ENCODE measurements at regions not wholly inside any gene's neighbourhood (a gene's known extent, or its start where the extent isn't known, plus 50 kb on each side); places are given as distances from the start of the nearest gene placed in this dataset.

GRCh38 chr7:16066805-16067459 lies 354.4 kb downstream of the CRPPA start:
- H4K20me1 ChIP-seq: no peaks in the 10 kb centered on the region
- H3K4me1 ChIP-seq: peaks cover 37 to 58% (median 42%) of the 10 kb centered on the region in 10 experiments
- no peaks in the 10 kb centered on the region for H3K27me3 ChIP-seq
- peak overlapping the region in 8 of 11 experiments; percentile 15 to 48 (median 40); a peak in 15 of 22 replicates for H3K27ac ChIP-seq
- H3K9me3 ChIP-seq (replicated peaks in 1 of 11): no peaks in the 10 kb centered on the region
- peak overlapping the region; percentile 39 to 82 (median 64) for H3K4me2 ChIP-seq
- TF ChIP-seq Cebpa-rat (IDR thresholded peaks at IDR 0.05): no peak
- no peaks in the 10 kb centered on the region for H3K36me3 ChIP-seq
- 0 out of 20 replicates have a peak overlapping the region, but pooled peaks of 1 of the 10 experiments have one; percentile 2 for H3K4me3 ChIP-seq
- H3K9ac ChIP-seq: peak overlapping the region in 3 of 11 experiments; percentile 6 to 60 (median 34); a peak in 3 of 22 replicates

DNA sequence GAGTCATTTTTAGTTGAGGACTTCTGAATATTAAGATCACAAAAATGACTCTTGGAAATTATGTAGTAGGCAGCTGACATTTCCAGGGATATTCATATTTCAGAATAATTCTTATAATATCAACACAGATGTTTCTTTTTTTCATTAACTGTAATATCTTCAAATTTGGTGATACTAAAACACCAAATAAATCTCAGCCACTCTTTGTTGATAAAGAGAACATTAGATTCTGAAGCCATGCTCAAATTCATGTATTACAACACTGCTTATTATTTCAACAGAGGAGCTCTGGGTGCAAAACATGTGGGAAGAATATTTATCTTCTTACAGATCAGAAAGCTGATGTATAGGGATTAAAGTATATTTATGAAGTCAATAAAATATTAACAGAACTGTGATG lies 355.4 kb downstream of the CRPPA start:
- Histone ChIP-seq H4K20me1 (no peaks in the 10 kb centered on the region), H3K4me1 (peaks cover 42 to 68% (median 48%) of the 10 kb centered on the region in 10 experiments), H3K9ac (no peak overlapping the region), H3K36me3 (no peaks in the 10 kb centered on the region), H3K27me3 (no peaks in the 10 kb centered on the region), H3K4me3 (no peak overlapping the region), H3K27ac (no peak overlapping the region), H3K4me2 (peak overlapping the region in 3 of 11 experiments; percentile 72 to 82 (median 75); a peak in 5 of 22 replicates), H3K9me3 (replicated peaks in 1 of 11) (no peaks in the 10 kb centered on the region)
- no peak for TF ChIP-seq Cebpa-rat (IDR thresholded peaks at IDR 0.05)

GRCh38 chr7:16063716-16064675 lies 357.3 kb downstream of the CRPPA start:
- no peaks in the 10 kb centered on the region for H3K27me3 ChIP-seq
- H3K4me2 ChIP-seq: peak overlapping the region; percentile 34 to 90 (median 69)
- no peaks in the 10 kb centered on the region for H3K9me3 ChIP-seq (replicated peaks in 1 of 11)
- H3K4me1 ChIP-seq: peaks cover 42 to 83% (median 48%) of the 10 kb centered on the region in 10 experiments
- H4K20me1 ChIP-seq: no peaks in the 10 kb centered on the region
- no peak overlapping the region; a peak in 1 of 22 replicates for H3K9ac ChIP-seq
- no peak for TF ChIP-seq Cebpa-rat (IDR thresholded peaks at IDR 0.05)
- H3K4me3 ChIP-seq: no peak overlapping the region
- H3K36me3 ChIP-seq: no peaks in the 10 kb centered on the region
- peak overlapping the region; percentile 33 to 66 (median 54); a peak in 16 of 22 replicates for H3K27ac ChIP-seq

GRCh38 chr7:16063221-16063620 lies 358.1 kb downstream of the CRPPA start:
- Histone ChIP-seq H3K36me3 (no peaks in the 10 kb centered on the region), H3K27me3 (no peaks in the 10 kb centered on the region), H3K9ac (no peak overlapping the region; a peak in 1 of 22 replicates), H3K27ac (peak overlapping the region; percentile 33 to 68 (median 54); a peak in 18 of 22 replicates), H3K4me3 (no peak overlapping the region), H4K20me1 (no peaks in the 10 kb centered on the region), H3K4me1 (peaks cover 42 to 84% (median 48%) of the 10 kb centered on the region in 10 experiments), H3K4me2 (peak overlapping the region; percentile 34 to 90 (median 69)), H3K9me3 (replicated peaks in 1 of 11) (no peaks in the 10 kb centered on the region)
- no peak for TF ChIP-seq Cebpa-rat (IDR thresholded peaks at IDR 0.05)

DNA sequence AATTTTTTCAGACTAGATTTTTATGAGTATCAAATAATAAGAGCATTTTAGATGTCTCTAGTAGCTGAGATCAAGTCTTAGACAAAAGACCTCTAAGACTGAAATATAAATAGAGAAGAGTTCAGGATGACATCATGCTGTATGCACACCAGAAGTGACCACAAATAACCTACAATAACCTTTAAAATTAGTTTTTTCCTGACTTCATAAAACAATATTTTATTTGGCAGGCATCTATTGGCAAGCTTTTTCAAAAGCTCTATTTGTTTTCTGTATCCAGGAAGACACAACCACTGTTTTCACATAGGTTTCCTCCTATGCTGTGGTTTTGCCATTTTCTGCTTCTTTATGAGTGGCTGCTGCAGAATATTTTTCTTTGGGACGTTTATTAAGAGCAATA lies 359.1 kb downstream of the CRPPA start:
- Histone ChIP-seq H3K4me2 (peak overlapping the region; percentile 49 to 90 (median 69)), H4K20me1 (no peaks in the 10 kb centered on the region), H3K4me3 (no peak overlapping the region), H3K9me3 (replicated peaks in 1 of 11) (no peaks in the 10 kb centered on the region), H3K27me3 (no peaks in the 10 kb centered on the region), H3K27ac (peak overlapping the region in 10 of 11 experiments; percentile 33 to 68 (median 44); a peak in 16 of 22 replicates), H3K36me3 (no peaks in the 10 kb centered on the region), H3K4me1 (peaks cover 37 to 77% (median 44%) of the 10 kb centered on the region in 10 experiments), H3K9ac (peak overlapping the region in 3 of 11 experiments; percentile 4 to 52 (median 9); a peak in 3 of 22 replicates)
- no peak for TF ChIP-seq Cebpa-rat (IDR thresholded peaks at IDR 0.05)

DNA sequence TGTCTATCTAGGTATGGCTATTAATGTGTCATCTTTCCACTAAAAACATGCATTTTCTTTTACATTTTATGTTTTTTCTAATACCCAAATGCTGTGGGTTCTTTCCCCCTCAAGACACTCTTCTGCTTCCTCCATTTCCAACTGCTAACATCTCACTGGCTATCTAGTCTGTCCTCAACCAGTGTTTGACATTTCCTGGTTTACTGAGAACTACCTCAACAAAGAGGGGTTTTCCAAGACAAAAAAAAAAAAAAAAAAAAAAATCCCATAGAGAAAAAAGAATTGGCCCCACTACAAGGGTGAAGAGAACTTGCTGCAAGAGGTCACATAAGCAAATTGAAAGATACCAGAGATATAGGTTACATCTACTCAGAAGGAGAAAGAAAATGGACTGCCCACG lies 359.7 kb downstream of the CRPPA start:
- Histone ChIP-seq H3K9ac (peak overlapping the region in 2 of 11 experiments; percentile 4 to 52; a peak in 2 of 22 replicates), H3K4me1 (peaks cover 30 to 71% (median 38%) of the 10 kb centered on the region in 10 experiments), H4K20me1 (no peaks in the 10 kb centered on the region), H3K27ac (peak overlapping the region in 9 of 11 experiments; percentile 34 to 68 (median 47); a peak in 12 of 22 replicates), H3K36me3 (no peaks in the 10 kb centered on the region), H3K4me2 (peak overlapping the region; percentile 49 to 90 (median 69)), H3K4me3 (no peak overlapping the region), H3K9me3 (replicated peaks in 1 of 11) (no peaks in the 10 kb centered on the region), H3K27me3 (no peaks in the 10 kb centered on the region)
- TF ChIP-seq Cebpa-rat (IDR thresholded peaks at IDR 0.05): no peak

DNA sequence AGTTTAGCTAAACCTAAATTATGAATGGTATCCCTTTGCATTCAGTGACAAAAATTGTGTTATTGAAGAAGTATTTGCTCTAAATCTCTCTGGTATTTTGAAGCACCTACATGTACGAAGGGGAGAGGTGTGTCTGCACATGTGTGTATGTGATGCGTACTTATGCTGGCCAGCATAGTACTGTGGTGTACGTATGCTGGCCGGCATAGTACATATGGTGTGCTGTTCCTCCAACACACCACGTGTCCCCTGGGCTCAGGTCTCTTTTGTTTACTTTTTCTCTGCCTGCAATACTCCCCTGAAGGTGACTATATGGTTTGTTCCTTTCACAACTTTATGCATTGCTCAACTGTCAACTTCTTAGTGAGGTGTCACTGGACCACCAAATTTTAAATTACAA lies 360.3 kb downstream of the CRPPA start:
- H3K27ac ChIP-seq: no peak overlapping the region
- no peaks in the 10 kb centered on the region for H3K9me3 ChIP-seq (replicated peaks in 1 of 11)
- peaks cover 28 to 70% (median 33%) of the 10 kb centered on the region in 10 experiments for H3K4me1 ChIP-seq
- H3K9ac ChIP-seq: no peak overlapping the region
- TF ChIP-seq Cebpa-rat (IDR thresholded peaks at IDR 0.05): no peak
- H4K20me1 ChIP-seq: no peaks in the 10 kb centered on the region
- peak overlapping the region in 2 of 11 experiments; percentile 74 to 90; a peak in 3 of 22 replicates for H3K4me2 ChIP-seq
- H3K36me3 ChIP-seq: no peaks in the 10 kb centered on the region
- H3K27me3 ChIP-seq: no peaks in the 10 kb centered on the region
- no peak overlapping the region for H3K4me3 ChIP-seq

DNA sequence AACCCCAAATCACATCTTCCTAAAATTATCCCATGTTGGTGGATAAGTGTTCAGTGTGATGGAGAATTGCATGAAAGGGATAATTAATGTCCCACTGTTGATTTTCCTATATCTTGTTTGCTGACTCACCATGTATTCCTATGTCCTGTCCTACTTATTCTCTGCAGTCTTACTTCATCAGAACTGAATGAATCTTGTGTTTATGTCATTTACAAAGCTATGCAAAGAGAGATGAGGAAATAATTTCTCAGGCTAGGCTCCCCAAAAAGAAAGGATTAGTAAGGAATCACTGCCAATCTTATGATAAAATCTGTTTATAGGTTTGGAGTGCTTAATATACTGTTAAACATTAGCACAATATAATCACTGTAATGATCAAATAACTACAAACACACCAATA lies 360.8 kb downstream of the CRPPA start:
- H3K9ac ChIP-seq: no peak overlapping the region
- H3K27me3 ChIP-seq: no peaks in the 10 kb centered on the region
- H4K20me1 ChIP-seq: no peaks in the 10 kb centered on the region
- no peaks in the 10 kb centered on the region for H3K9me3 ChIP-seq (replicated peaks in 1 of 11)
- no peak overlapping the region for H3K27ac ChIP-seq
- no peaks in the 10 kb centered on the region for H3K36me3 ChIP-seq
- H3K4me2 ChIP-seq: peak overlapping the region in 2 of 11 experiments; percentile 74 to 90; a peak in 3 of 22 replicates
- no peak overlapping the region for H3K4me3 ChIP-seq
- TF ChIP-seq Cebpa-rat (IDR thresholded peaks at IDR 0.05): no peak
- H3K4me1 ChIP-seq: peaks cover 28 to 69% (median 36%) of the 10 kb centered on the region in 10 experiments

Data from BLaER1 treated with 17β-estradiol and CSF1 and Interleukin-3, amounts not matched to agents 10 nM and 100 nM (cell line).